ENCODE measurements at regions not wholly inside any gene's neighbourhood (a gene's known extent, or its start where the extent isn't known, plus 50 kb on each side); places are given as distances from the start of the nearest gene placed in this dataset.
"Not testable (repeated sequence)": the region's sequence is repeated elsewhere in the genome, so short reads cannot be mapped to it uniquely, and the experiment has no call there.

GRCh38 chr12:93080452-93080851 is 151.4 kb upstream of the EEA1 start:
- DNase-seq (ENCODE audit: low read depth, low spot score) = no peak

- no peak for DNase-seq (ENCODE audit: low read depth, low spot score)
Observed at GRCh38 chr12:93080994-93081809, 152.1 kb upstream of the EEA1 start.

GRCh38 chr12:93081810-93082165 is 152.7 kb upstream of the EEA1 start:
- DNase-seq (ENCODE audit: low read depth, low spot score) = no peak

- DNase-seq (ENCODE audit: low read depth, low spot score) = no peak
Observed at GRCh38 chr12:93085383-93086287, 156.5 kb upstream of the EEA1 start.

GRCh38 chr12:93086288-93086727 is 157.2 kb upstream of the EEA1 start:
- no peak for DNase-seq (ENCODE audit: low read depth, low spot score)

GRCh38 chr12:93087840-93088610 is 158.9 kb upstream of the EEA1 start:
- no peak for DNase-seq (ENCODE audit: low read depth, low spot score)

- DNase-seq (ENCODE audit: low read depth, low spot score) = no peak
Observed at GRCh38 chr12:93089805-93090569, 160.9 kb upstream of the EEA1 start.

- no peak for DNase-seq (ENCODE audit: low read depth, low spot score)
Observed at GRCh38 chr12:93090731-93091172, 161.7 kb upstream of the EEA1 start.

GRCh38 chr12:93091886-93092648 is 163.0 kb upstream of the EEA1 start:
- DNase-seq (ENCODE audit: low read depth, low spot score) = no peak

- no peak for DNase-seq (ENCODE audit: low read depth, low spot score)
Observed at GRCh38 chr12:93092649-93092945, 163.5 kb upstream of the EEA1 start.

GRCh38 chr12:93093243-93093642 is 164.1 kb upstream of the EEA1 start:
- DNase-seq (ENCODE audit: low read depth, low spot score) = no peak

GRCh38 chr12:93094222-93094621 is 165.1 kb upstream of the EEA1 start:
- DNase-seq (ENCODE audit: low read depth, low spot score) = not testable (repeated sequence)

GRCh38 chr12:93094988-93095737 is 166.1 kb upstream of the EEA1 start:
- DNase-seq (ENCODE audit: low read depth, low spot score) = no peak

- no peak for DNase-seq (ENCODE audit: low read depth, low spot score)
Observed at GRCh38 chr12:93097417-93097816, 168.3 kb upstream of the EEA1 start.

GRCh38 chr12:93098077-93098476 is 169.0 kb upstream of the EEA1 start:
- peak; percentile 46 for DNase-seq (ENCODE audit: low read depth, low spot score)

- no peak for DNase-seq (ENCODE audit: low read depth, low spot score)
Observed at GRCh38 chr12:93099792-93100191, 170.7 kb upstream of the EEA1 start.

GRCh38 chr12:93100610-93101009 is 171.5 kb upstream of the EEA1 start:
- no peak for DNase-seq (ENCODE audit: low read depth, low spot score)

GRCh38 chr12:93101367-93101766 is 172.3 kb upstream of the EEA1 start:
- no peak for DNase-seq (ENCODE audit: low read depth, low spot score)

GRCh38 chr12:93102312-93102711 is 173.2 kb upstream of the EEA1 start:
- no peak for DNase-seq (ENCODE audit: low read depth, low spot score)

- DNase-seq (ENCODE audit: low read depth, low spot score) = no peak
Observed at GRCh38 chr12:93102744-93103143, 173.6 kb upstream of the EEA1 start.
